GM12878 (cell line): ENCODE measurements at regions not wholly inside any gene's neighbourhood (a gene's known extent, or its start where the extent isn't known, plus 50 kb on each side); places are given as distances from the start of the nearest gene placed in this dataset.

ENCODE experiments used
- ATAC-seq: fragments of 200-7000 bp; cut with Tn5 transposase; 3 replicates; pipeline ENCODE4 v1.9.1; 2020; ENCODE audit warnings: mild to moderate bottlenecking, moderate library complexity
- BruUV-seq: library from RNA; stranded (reverse); fragments of 400-500 nt; replicated peaks from 2 replicates; lab custom pipeline; 2021; lab: Mats Ljungman, UMichigan
- CTCF ChIA-PET: fragments of 300-600 bp; sonication (Branson Sonifier 250); formaldehyde crosslinking; extraction: SDS; loops from one replicate; lab custom pipeline; 2021; ENCODE audit warnings: inconsistent platforms; lab: Yijun Ruan, JAX
- POLR2A ChIA-PET: fragments of 350-600 bp; formaldehyde crosslinking; extraction: SDS; loops from one replicate; lab custom pipeline; 2021; ENCODE audit warnings: inconsistent platforms; lab: Charles Lee
- RAD21 ChIA-PET: fragments of 300-600 bp; sonication (Branson Sonifier 250); formaldehyde crosslinking; loops from one replicate; lab custom pipeline; 2023; ENCODE audit warnings: antibody characterized with exemption; ENCODE audit not compliant: unreplicated experiment; lab: Charles Lee
- SMC1A ChIA-PET: fragments of 300-600 bp; sonication (Branson Sonifier 250); formaldehyde crosslinking; loops from one replicate; lab custom pipeline; 2023; ENCODE audit not compliant: unreplicated experiment, uncharacterized antibody; lab: Charles Lee
- DNase-seq: peaks from one replicate; pipeline ENCODE4 v3.0.0-alpha.2; 2011; ENCODE audit warnings: low read depth, low spot score
- FAIRE-seq: peaks from 3 replicates; lab custom pipeline; 2011; peaks lifted over from hg19 to GRCh38; lab: Jason Lieb, UNC
- H2AFZ ChIP-seq: 2 replicates; pipeline ENCODE4 v1.6.0; 2011; ENCODE audit warnings: low read depth, low read length, control low read depth; ENCODE audit not compliant: control insufficient read depth
- H3K27ac ChIP-seq: 2 replicates; pipeline ENCODE4 v1.5.1; 2011; ENCODE audit warnings: control low read depth; ENCODE audit not compliant: control insufficient read depth, insufficient read depth
- H3K27me3 ChIP-seq, 2 experiments: replicated peaks in 1 of 2; 2 replicates each; pipeline versions ENCODE4 v1.6.0 to v1.6.1; 2011; ENCODE audit warnings: low read length in 1 of 2; ENCODE audit not compliant: control insufficient read depth in 2 of 2, insufficient read depth in 2 of 2
- H3K36me3 ChIP-seq, 2 experiments: 2 replicates each; pipeline ENCODE4 v1.5.1; 2011; ENCODE audit warnings: low read length in 1 of 2; ENCODE audit not compliant: control insufficient read depth in 2 of 2, insufficient read depth in 2 of 2
- H3K4me1 ChIP-seq: 2 replicates; pipeline ENCODE4 v1.6.1; 2011; ENCODE audit warnings: mild to moderate bottlenecking, low read length, moderate library complexity, mixed read lengths; ENCODE audit not compliant: control insufficient read depth, insufficient read depth
- H3K4me2 ChIP-seq: 2 replicates; pipeline ENCODE4 v1.6.0; 2011; ENCODE audit warnings: control low read depth; ENCODE audit not compliant: control insufficient read depth, insufficient read depth
- H3K4me3 ChIP-seq: fragments of 200-600 bp; sonication (generic); 2 replicates; pipeline ENCODE4 v1.5.1; 2016
- H3K79me2 ChIP-seq: 2 replicates; pipeline ENCODE4 v1.6.0; 2011; ENCODE audit warnings: low read length; ENCODE audit not compliant: control insufficient read depth, insufficient read depth
- H3K9ac ChIP-seq: 2 replicates; pipeline ENCODE4 v1.8.0; 2011; ENCODE audit warnings: low read length, control low read depth, mixed read lengths; ENCODE audit not compliant: control insufficient read depth, insufficient read depth
- H3K9me3 ChIP-seq: replicated peaks from 3 replicates; pipeline ENCODE4 v1.5.1; 2011; ENCODE audit warnings: mild to moderate bottlenecking, low read length; ENCODE audit not compliant: control insufficient read depth, insufficient read depth
- H4K20me1 ChIP-seq: 2 replicates; pipeline ENCODE4 v1.6.0; 2011; ENCODE audit not compliant: control insufficient read depth, insufficient read depth
- EED ChIP-seq: sonication (generic); IDR thresholded peaks from 2 replicates; pipeline ENCODE4 v1.6.1; 2016; ENCODE audit warnings: antibody characterized with exemption, low read depth
- FOXK2 ChIP-seq: fragments of 450-650 bp; IDR thresholded peaks from 2 replicates; pipeline ENCODE4 v1.6.1; 2017; ENCODE audit warnings: mild to moderate bottlenecking, moderate library complexity
- IKZF2 ChIP-seq, 2 experiments: fragments of 450-650 bp; IDR thresholded peaks; 2 replicates each; pipeline ENCODE4 v1.6.1; 2017; ENCODE audit warnings: mild to moderate bottlenecking in 2 of 2, moderate library complexity in 2 of 2
- MYB ChIP-seq: fragments of 150-350 bp; IDR thresholded peaks from 2 replicates; pipeline ENCODE4 v1.6.1; 2014; ENCODE audit warnings: mild to moderate bottlenecking, low read depth, low read length, borderline replicate concordance
- MYC ChIP-seq: IDR thresholded peaks from 2 replicates; pipeline ENCODE4 v1.6.1; 2011; ENCODE audit warnings: mild to moderate bottlenecking, low read length, moderate library complexity, inconsistent platforms; ENCODE audit not compliant: insufficient read depth, insufficient replicate concordance, insufficient read length, severe bottlenecking
- NFYB ChIP-seq: IDR thresholded peaks from 2 replicates; pipeline ENCODE4 v1.6.1; 2011; ENCODE audit warnings: low read depth, mild to moderate bottlenecking, low read length, improper control_type of control experiment, moderate library complexity; ENCODE audit not compliant: insufficient read depth
- SMAD5 ChIP-seq: IDR thresholded peaks from 2 replicates; pipeline ENCODE4 v1.6.1; 2016; ENCODE audit warnings: antibody characterized with exemption, low read depth
- SMARCA5 ChIP-seq: fragments of 450-650 bp; IDR thresholded peaks from 2 replicates; pipeline ENCODE4 v1.6.1; 2017; ENCODE audit warnings: mild to moderate bottlenecking
- WGBS: methylation state at CpG from one replicate; pipeline ENCODE4 v1.1.6; 2016; ENCODE audit warnings: low lambda C conversion rate; ENCODE audit not compliant: insufficient replicate concordance, insufficient coverage; ENCODE audit errors: missing lambda C conversion rate; 5-methylcytosine and 5-hydroxymethylcytosine counted together
- in situ Hi-C: fragments of 300-500 bp; cut with MboI; formaldehyde crosslinking; loops from 9 replicates; pipeline ENCODE4 v1.14.3; 2018; ENCODE audit warnings: mixed read lengths
- intact Hi-C: fragments of 100-400 bp; cut with micrococcal nuclease; formaldehyde crosslinking; loops from one replicate; pipeline ENCODE4 v1.14.2; 2022; ENCODE audit not compliant: unreplicated experiment
- TF ChIP-seq, protein P1 (sequence below): fragments of 450-650 bp; IDR thresholded peaks from 2 replicates; pipeline ENCODE4 v1.6.1; 2017; ENCODE audit warnings: antibody characterized with exemption, mild to moderate bottlenecking, moderate library complexity
- TF ChIP-seq, protein P2 (sequence below): fragments of 450-650 bp; IDR thresholded peaks from 2 replicates; pipeline ENCODE4 v1.6.1; 2017; ENCODE audit warnings: low read depth, mild to moderate bottlenecking, moderate library complexity
- TF ChIP-seq, protein P3 (sequence below): IDR thresholded peaks from 2 replicates; pipeline ENCODE4 v1.6.1; 2012; ENCODE audit warnings: low read depth, low read length, improper control_type of control experiment
- TF ChIP-seq, protein P4 (sequence below): fragments of 450-650 bp; IDR thresholded peaks from 2 replicates; pipeline ENCODE4 v1.6.1; 2017; ENCODE audit warnings: mild to moderate bottlenecking, moderate library complexity
- TF ChIP-seq, protein P5 (sequence below): IDR thresholded peaks from 2 replicates; pipeline ENCODE4 v1.6.1; 2011; ENCODE audit warnings: low read depth, mild to moderate bottlenecking, low read length, moderate library complexity, borderline replicate concordance; ENCODE audit errors: extremely low read depth

DNA sequence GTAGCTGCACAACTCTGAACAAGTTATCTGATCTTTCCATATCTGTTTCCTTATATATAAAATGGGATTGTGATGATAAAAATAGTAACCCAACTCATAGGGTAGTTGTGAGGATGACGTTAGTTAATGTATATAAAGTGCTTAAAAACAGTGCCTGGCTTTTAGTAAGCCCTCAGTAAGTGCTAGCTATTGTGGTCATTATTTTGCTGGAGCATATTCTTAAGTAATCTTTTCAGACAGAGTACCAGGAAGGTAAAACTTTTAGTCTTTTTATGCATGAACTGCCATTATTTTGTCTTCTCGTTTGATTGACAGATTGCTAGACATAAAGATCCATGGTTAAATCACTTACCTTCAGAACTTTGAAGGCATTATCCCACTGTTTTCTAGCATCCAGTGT is 62.5 kb upstream of the SIM2 start:
- Histone ChIP-seq H3K4me3 (no peak overlapping the region), H3K27ac (no peak overlapping the region), H3K9ac (no peak overlapping the region), H4K20me1 (no peaks in the 10 kb centered on the region), H3K4me1 (no peaks in the 10 kb centered on the region), H2AFZ (no peak overlapping the region), H3K36me3 (no peaks in the 10 kb centered on the region), H3K27me3 (no peaks in the 10 kb centered on the region), H3K4me2 (no peak overlapping the region), H3K79me2 (no peaks in the 10 kb centered on the region), H3K9me3 (no peaks in the 10 kb centered on the region)
- ChIA-PET CTCF (interaction anchor here (0.7 to 1.2 kb wide), 3 partner anchors 17 to 218 kb away, joined by 3 to 4 read pairs (median 3); no protein-coding TSS in a partner anchor), RAD21 (no interaction called here), SMC1A (no interaction called here), POLR2A (no interaction called here)
- ATAC-seq (no peak), DNase-seq (no peak), FAIRE-seq (no peak)
- intact Hi-C loops (no loop called here), in situ Hi-C loops (no loop called here)
- 3% methylated on average over 2 of the region's 2 CpGs for WGBS
- no TSS peak for BruUV-seq
- no peak for TF ChIP-seq FOXK2
- TF ChIP-seq MYC = no peak
- no peak for TF ChIP-seq NFYB
- TF ChIP-seq, protein P1, sequence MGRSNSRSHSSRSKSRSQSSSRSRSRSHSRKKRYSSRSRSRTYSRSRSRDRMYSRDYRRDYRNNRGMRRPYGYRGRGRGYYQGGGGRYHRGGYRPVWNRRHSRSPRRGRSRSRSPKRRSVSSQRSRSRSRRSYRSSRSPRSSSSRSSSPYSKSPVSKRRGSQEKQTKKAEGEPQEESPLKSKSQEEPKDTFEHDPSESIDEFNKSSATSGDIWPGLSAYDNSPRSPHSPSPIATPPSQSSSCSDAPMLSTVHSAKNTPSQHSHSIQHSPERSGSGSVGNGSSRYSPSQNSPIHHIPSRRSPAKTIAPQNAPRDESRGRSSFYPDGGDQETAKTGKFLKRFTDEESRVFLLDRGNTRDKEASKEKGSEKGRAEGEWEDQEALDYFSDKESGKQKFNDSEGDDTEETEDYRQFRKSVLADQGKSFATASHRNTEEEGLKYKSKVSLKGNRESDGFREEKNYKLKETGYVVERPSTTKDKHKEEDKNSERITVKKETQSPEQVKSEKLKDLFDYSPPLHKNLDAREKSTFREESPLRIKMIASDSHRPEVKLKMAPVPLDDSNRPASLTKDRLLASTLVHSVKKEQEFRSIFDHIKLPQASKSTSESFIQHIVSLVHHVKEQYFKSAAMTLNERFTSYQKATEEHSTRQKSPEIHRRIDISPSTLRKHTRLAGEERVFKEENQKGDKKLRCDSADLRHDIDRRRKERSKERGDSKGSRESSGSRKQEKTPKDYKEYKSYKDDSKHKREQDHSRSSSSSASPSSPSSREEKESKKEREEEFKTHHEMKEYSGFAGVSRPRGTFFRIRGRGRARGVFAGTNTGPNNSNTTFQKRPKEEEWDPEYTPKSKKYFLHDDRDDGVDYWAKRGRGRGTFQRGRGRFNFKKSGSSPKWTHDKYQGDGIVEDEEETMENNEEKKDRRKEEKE = no peak
- no peak for TF ChIP-seq SMARCA5
- TF ChIP-seq, protein P2, sequence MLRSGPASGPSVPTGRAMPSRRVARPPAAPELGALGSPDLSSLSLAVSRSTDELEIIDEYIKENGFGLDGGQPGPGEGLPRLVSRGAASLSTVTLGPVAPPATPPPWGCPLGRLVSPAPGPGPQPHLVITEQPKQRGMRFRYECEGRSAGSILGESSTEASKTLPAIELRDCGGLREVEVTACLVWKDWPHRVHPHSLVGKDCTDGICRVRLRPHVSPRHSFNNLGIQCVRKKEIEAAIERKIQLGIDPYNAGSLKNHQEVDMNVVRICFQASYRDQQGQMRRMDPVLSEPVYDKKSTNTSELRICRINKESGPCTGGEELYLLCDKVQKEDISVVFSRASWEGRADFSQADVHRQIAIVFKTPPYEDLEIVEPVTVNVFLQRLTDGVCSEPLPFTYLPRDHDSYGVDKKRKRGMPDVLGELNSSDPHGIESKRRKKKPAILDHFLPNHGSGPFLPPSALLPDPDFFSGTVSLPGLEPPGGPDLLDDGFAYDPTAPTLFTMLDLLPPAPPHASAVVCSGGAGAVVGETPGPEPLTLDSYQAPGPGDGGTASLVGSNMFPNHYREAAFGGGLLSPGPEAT = no peak
- TF ChIP-seq MYB = no peak
- TF ChIP-seq IKZF2 (IDR thresholded peaks at IDR 0.05) = no peak
- TF ChIP-seq, protein P3, sequence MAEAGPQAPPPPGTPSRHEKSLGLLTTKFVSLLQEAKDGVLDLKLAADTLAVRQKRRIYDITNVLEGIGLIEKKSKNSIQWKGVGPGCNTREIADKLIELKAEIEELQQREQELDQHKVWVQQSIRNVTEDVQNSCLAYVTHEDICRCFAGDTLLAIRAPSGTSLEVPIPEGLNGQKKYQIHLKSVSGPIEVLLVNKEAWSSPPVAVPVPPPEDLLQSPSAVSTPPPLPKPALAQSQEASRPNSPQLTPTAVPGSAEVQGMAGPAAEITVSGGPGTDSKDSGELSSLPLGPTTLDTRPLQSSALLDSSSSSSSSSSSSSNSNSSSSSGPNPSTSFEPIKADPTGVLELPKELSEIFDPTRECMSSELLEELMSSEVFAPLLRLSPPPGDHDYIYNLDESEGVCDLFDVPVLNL = no peak
- no peak for TF ChIP-seq EED
- TF ChIP-seq, protein P4, sequence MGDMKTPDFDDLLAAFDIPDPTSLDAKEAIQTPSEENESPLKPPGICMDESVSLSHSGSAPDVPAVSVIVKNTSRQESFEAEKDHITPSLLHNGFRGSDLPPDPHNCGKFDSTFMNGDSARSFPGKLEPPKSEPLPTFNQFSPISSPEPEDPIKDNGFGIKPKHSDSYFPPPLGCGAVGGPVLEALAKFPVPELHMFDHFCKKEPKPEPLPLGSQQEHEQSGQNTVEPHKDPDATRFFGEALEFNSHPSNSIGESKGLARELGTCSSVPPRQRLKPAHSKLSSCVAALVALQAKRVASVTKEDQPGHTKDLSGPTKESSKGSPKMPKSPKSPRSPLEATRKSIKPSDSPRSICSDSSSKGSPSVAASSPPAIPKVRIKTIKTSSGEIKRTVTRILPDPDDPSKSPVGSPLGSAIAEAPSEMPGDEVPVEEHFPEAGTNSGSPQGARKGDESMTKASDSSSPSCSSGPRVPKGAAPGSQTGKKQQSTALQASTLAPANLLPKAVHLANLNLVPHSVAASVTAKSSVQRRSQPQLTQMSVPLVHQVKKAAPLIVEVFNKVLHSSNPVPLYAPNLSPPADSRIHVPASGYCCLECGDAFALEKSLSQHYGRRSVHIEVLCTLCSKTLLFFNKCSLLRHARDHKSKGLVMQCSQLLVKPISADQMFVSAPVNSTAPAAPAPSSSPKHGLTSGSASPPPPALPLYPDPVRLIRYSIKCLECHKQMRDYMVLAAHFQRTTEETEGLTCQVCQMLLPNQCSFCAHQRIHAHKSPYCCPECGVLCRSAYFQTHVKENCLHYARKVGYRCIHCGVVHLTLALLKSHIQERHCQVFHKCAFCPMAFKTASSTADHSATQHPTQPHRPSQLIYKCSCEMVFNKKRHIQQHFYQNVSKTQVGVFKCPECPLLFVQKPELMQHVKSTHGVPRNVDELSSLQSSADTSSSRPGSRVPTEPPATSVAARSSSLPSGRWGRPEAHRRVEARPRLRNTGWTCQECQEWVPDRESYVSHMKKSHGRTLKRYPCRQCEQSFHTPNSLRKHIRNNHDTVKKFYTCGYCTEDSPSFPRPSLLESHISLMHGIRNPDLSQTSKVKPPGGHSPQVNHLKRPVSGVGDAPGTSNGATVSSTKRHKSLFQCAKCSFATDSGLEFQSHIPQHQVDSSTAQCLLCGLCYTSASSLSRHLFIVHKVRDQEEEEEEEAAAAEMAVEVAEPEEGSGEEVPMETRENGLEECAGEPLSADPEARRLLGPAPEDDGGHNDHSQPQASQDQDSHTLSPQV = no peak
- TF ChIP-seq SMAD5 = no peak
- TF ChIP-seq, protein P5, sequence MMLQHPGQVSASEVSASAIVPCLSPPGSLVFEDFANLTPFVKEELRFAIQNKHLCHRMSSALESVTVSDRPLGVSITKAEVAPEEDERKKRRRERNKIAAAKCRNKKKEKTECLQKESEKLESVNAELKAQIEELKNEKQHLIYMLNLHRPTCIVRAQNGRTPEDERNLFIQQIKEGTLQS = no peak
